ENCODE measurements at regions not wholly inside any gene's neighbourhood (a gene's known extent, or its start where the extent isn't known, plus 50 kb on each side); places are given as distances from the start of the nearest gene placed in this dataset.

DNA sequence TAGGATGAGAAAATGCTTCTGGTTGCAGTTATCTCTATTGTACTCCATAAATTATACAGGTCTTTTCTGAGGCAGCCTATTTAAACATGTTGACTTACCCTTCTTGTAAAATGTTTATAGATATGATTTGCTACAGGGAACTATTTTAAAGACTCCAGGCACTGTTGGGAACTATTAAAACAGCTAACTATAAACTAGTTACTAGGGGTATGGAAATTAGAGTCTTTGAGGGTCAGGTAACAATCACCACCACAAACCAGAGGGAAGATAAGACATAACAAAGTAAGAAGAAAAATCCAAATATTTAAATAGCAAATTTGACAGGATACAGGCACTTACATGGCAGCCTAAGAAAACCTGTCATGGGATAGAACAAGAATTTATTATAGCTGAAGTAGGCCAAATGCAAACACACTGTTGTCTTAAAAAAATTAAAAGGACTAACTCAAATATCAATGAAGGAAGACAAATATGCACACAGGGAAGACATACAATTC lies 251.0 kb upstream of the CWC22 start:
- TF ChIP-seq, protein P1, sequence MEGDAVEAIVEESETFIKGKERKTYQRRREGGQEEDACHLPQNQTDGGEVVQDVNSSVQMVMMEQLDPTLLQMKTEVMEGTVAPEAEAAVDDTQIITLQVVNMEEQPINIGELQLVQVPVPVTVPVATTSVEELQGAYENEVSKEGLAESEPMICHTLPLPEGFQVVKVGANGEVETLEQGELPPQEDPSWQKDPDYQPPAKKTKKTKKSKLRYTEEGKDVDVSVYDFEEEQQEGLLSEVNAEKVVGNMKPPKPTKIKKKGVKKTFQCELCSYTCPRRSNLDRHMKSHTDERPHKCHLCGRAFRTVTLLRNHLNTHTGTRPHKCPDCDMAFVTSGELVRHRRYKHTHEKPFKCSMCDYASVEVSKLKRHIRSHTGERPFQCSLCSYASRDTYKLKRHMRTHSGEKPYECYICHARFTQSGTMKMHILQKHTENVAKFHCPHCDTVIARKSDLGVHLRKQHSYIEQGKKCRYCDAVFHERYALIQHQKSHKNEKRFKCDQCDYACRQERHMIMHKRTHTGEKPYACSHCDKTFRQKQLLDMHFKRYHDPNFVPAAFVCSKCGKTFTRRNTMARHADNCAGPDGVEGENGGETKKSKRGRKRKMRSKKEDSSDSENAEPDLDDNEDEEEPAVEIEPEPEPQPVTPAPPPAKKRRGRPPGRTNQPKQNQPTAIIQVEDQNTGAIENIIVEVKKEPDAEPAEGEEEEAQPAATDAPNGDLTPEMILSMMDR (IDR thresholded peaks at IDR 0.05), result no peak
- TF ChIP-seq POLR2A (IDR thresholded peaks at IDR 0.05), result no peak
